SK-N-SH (cell line): ENCODE measurements at regions not wholly inside any gene's neighbourhood (a gene's known extent, or its start where the extent isn't known, plus 50 kb on each side); places are given as distances from the start of the nearest gene placed in this dataset.

Experiments used
- CTCF ChIP-seq: fragments of 200-600 bp; sonication (generic); IDR thresholded peaks from 2 replicates; pipeline ENCODE4 v1.6.1; 2017; ENCODE audit warnings: antibody characterized with exemption, mild to moderate bottlenecking, moderate library complexity
- EP300 ChIP-seq, 2 experiments: IDR thresholded peaks; 2 replicates each; pipeline versions ENCODE4 v1.4.0 to v1.6.1; 2012; ENCODE audit warnings: borderline replicate concordance in 1 of 2, low read depth in 1 of 2, low read length in 1 of 2
- GABPA ChIP-seq: IDR thresholded peaks from 2 replicates; pipeline ENCODE4 v1.4.0; 2012; ENCODE audit warnings: low read depth, mild to moderate bottlenecking
- GATA2 ChIP-seq: sonication (generic); formaldehyde crosslinking; IDR thresholded peaks from 2 replicates; pipeline ENCODE4 v1.5.0; 2020; ENCODE audit warnings: mild to moderate bottlenecking, missing genetic modification reagents
- PBX3 ChIP-seq: IDR thresholded peaks from 2 replicates; pipeline ENCODE4; 2012
- RCOR1 ChIP-seq: fragments of 150-350 bp; IDR thresholded peaks from 2 replicates; pipeline ENCODE4 v1.6.1; 2017; ENCODE audit warnings: antibody characterized with exemption, low read length
- RFX5 ChIP-seq: IDR thresholded peaks from 2 replicates; pipeline ENCODE4 v1.6.1; 2012; ENCODE audit warnings: mild to moderate bottlenecking, improper control_type of control experiment, low read length

- no peak for TF ChIP-seq RFX5
- no peak for TF ChIP-seq RCOR1
- no peak for TF ChIP-seq CTCF
- TF ChIP-seq GABPA = no peak
- no peak for TF ChIP-seq EP300 (IDR thresholded peaks at IDR 0.05; ENCODE audit: borderline replicate concordance in 1 of 2, low read depth in 1 of 2, low read length in 1 of 2)
- TF ChIP-seq PBX3 = no peak
- no peak for TF ChIP-seq GATA2 (CRISPR knock-in tag)
These were observed 85.7 kb upstream of the SERP2 start for GRCh38 chr13:44287958-44288357.
